ENCODE measurements at regions not wholly inside any gene's neighbourhood (a gene's known extent, or its start where the extent isn't known, plus 50 kb on each side); places are given as distances from the start of the nearest gene placed in this dataset.

GRCh38 chr4:4735870-4736269, 123.6 kb upstream of the MSX1 start:
- no peak for DNase-seq (ENCODE audit: low spot score)

- DNase-seq (ENCODE audit: low spot score): no peak
These were observed 124.2 kb upstream of the MSX1 start for GRCh38 chr4:4735136-4735750.

DNA sequence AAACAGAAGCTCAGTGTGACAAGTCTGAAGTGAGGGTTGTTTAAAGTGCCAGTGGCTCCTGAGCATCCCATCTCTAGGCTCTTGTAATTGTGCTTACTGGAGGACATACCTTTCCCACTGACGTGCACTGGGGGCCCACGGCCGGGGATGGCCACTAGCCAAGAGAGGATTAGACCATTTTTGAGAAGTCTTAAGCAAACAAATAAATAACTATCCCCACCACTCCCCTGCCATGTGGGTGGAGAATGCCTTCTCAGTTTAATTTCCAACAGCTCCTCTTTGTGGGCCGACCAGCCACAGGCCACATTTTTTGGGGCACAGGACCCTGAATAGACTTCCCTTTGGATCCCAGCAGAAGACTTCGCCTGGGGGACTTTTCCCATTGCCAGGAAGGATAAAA, 125.0 kb upstream of the MSX1 start:
- no peak for DNase-seq (ENCODE audit: low spot score)

DNA sequence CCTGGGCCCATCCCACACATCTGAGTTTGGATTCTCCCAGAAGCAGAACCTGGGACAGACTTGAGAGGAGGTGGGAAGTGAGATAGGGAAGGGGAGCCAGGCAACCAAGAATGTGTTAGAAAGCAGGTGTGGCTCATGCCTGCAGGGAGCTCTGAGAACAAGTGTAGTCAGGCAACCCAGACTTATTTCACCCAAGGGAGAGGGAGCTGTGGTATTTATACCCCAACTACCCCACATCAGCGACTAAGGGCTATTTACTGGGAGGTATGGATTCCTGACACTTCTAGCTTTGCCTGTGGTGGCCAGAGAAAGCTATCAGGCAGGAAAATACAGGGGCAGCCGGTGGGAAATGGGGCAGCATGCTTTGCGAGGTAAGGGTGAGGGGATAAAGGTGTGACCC, 125.8 kb upstream of the MSX1 start:
- DNase-seq (ENCODE audit: low spot score): no peak

DNA sequence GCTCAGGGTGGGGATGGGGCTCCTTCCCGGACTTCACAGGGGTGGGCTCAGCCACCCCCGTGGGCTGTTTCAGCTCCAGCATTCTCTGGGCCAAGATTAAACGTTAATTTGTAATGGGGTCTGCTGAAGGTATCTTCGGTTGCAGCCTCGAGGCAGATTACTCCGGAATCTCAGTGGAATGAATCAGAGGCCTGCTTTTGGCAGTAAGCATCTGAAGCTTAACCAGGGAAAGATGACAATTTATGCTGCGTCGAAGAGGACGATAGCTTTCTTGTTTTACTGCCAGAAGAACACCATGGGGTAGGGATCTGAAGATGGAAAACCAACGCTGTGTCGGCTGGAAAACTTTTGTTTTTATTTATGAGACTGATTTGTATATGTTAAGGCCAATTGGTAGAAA, 129.2 kb upstream of the MSX1 start:
- DNase-seq (ENCODE audit: low spot score): no peak

GRCh38 chr4:4729206-4729605, 130.3 kb upstream of the MSX1 start:
- DNase-seq (ENCODE audit: low spot score): no peak

DNA sequence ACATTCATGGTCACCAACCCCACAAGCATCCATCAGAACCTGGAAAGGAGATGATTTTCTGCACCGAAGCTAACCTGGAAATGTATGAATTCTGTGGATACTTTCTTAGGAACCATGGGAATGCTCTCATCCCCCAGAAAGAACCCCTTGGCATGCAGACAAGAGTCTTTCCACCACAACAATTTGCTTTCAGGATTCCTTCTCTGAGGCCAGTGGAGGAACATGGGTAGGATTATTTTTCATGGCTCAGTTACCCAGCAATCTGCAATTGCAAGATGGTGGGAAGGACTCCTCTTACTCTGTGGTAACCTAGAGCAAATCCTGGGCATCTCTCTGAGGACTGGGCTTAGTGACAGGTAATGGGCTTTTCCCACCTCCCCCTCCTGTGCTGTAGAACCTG, 131.9 kb upstream of the MSX1 start:
- DNase-seq (ENCODE audit: low spot score): no peak

DNA sequence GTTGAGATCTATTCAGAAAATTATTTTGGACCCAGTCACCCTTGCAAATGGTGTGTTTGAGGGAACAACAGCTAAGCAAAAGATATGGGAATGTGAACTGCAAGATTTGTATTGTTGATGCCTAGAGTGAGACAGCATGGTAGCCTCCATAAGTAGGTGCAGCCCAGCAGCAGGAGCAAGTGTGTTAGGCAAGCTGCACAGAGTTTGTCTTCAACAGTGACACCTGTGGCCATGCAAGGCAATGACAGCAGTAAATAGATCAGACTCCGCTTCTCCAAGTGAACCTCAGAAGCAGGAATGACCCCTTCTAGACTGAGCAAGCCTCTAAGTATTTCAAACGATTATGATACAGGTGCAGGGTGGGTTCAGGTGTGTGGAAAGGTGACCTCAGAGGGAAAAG, 133.4 kb upstream of the MSX1 start:
- no peak for DNase-seq (ENCODE audit: low spot score)

- DNase-seq (ENCODE audit: low spot score): no peak
These were observed 135.1 kb upstream of the MSX1 start for GRCh38 chr4:4724321-4724720.

GRCh38 chr4:4721636-4722035, 137.8 kb upstream of the MSX1 start:
- no peak for DNase-seq (ENCODE audit: low spot score)

GRCh38 chr4:4720646-4721045, 138.8 kb upstream of the MSX1 start:
- DNase-seq (ENCODE audit: low spot score): no peak

DNA sequence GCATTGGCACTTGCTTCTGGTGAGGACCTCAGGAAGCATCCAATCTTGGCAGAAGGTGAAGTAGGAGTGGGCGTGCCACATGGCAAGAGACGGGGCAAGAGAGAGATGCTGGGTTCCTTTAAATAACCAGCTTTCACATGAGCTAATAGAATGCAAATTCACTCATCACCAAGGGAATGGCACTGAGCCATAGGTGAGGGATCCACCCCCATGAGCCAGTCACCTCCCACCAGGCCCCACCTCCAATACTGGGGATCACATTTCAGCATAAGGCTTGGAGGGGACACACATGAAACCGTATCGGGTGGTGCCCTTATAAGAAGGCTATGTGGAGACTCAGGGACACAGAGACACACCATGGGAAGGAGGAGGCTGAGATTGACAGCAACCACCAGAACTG, 140.0 kb upstream of the MSX1 start:
- no peak for DNase-seq (ENCODE audit: low spot score)

GRCh38 chr4:4717692-4718091, 141.8 kb upstream of the MSX1 start:
- DNase-seq (ENCODE audit: low spot score): no peak

- DNase-seq (ENCODE audit: low spot score): no peak
These were observed 145.1 kb upstream of the MSX1 start for GRCh38 chr4:4714331-4714730.

DNA sequence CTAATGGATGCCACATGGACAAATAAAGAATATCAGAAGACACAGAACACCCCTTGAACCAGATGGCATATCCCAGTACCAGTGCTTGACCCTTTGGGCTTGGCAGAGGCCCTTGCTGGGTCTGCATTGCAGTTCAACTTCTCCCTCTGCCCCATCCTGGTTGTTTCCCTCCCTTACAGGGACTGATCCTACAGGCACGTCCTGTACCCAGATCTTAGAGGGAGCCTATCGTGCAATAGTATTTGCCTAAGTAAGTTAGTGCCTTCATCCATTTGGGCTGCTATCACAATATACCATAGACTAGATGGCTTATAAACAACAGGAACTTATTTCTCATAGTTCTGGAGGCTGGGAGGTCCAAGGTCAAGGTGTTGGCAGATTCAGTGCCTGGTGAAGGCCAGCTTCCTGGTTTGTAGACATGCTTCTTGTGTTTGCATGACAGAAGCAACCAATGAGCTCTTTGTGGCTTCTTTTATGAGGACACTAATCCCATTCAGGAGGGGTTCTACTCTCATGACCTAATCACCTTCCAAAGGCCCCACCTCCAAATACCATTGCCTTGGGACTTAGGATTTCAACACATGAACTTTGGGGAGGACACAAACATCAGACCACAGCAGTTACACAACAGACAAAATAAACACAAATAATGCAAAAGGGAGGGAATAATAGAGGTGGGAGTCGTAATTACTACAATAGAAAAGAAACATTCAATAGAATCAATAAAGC, 146.5 kb upstream of the MSX1 start:
- no peak for DNase-seq (ENCODE audit: low spot score)

DNA sequence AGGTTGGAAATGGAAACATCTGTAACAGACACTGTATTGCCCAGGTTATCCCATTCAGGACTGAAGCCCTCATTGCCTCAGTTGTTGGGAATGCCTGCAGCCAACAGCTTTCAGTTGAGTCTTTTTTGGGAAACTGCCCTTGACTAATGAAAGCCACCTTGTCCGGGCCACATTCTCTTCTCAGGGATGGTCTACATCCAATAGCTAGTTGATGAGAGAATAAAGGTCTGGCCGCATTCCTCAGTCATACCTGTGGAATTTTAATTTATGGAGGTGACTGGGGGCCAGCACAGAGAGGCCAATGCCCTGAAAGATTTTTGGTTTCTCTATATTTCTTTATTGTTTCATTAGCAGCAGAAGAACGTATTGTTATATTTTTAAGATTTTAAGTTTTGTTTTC, 147.6 kb upstream of the MSX1 start:
- no peak for DNase-seq (ENCODE audit: low spot score)

DNA sequence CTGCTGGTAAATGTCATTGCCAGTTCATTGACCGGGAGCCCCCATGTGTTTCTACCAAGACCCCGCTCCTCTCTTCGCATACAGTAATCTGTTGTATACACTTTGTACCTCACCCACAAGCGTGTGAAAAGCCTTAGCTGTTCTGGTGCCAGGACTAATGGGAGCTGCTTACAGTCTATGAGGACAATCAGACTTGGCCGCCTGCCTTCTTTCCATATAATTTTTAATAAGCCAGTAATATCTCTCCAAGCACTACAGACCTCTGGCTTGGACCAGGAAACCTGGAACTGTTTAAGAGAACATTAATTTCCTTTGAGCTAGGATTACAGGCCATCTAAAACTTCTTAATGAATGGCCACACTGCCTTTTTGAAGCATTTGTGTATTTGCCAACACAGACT, 149.7 kb upstream of the MSX1 start:
- no peak for DNase-seq (ENCODE audit: low spot score)

- DNase-seq (ENCODE audit: low spot score): no peak
These were observed 155.2 kb upstream of the MSX1 start for GRCh38 chr4:4704267-4704666.

DNA sequence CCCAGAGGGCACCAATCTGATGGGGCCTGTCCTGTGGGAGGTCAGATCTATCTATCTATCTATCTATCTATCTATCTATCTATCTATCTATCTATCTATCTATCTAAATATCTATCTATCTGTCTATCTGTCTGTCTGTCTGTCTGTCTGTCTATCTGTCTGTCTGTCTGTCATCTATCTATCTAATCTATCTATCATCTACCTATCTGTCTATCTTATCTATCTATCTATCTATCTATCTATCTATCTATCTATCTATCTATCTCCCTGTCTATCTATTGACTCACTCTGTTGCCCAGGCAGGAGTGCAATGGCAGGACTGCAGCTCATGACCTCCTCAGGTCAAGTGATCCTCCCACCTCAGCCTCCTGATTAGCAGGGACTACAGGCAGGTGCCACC, 155.7 kb upstream of the STX18 start:
- DNase-seq (ENCODE audit: low spot score): no peak

DNA sequence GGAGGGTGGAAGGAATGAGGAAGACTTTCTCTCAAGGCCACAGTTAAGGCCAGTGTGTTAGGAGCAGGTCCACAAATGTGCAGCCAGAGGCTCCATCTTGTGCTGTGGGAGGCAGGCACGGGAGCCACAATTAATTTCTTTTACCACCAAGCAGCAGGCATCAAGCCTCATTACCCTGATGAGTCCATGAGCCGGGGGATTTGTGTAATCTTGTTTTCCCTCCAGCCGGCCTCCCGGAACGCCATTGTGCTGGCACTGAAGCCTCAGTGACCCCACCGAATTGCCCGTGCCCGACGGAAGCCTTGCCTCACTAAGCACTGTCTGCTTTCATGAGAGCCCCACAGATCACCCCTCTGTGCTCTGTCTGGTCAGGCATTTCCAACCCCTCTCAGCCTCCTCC, 154.7 kb upstream of the STX18 start:
- DNase-seq (ENCODE audit: low spot score): no peak

DNA sequence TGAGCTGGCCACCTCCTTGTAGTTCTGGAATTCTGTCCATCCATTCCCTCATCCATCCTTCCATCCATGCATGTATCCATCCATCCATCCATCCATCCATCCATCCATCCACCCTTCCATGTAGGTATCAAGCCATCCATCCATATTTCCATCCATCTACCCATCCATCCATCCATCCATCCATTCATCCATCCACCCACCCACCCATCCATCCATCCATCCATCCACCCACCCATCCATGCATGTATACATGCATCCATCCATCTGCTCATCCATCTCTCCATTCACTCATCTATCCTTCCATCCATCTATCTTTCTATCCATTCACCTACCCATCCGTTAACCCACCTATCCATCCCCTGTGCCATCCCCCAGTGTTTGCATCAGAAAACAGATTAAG, 153.6 kb upstream of the STX18 start:
- no peak for DNase-seq (ENCODE audit: low spot score)

GRCh38 chr4:4694827-4695226, 153.0 kb upstream of the STX18 start:
- DNase-seq (ENCODE audit: low spot score): no peak

GRCh38 chr4:4694296-4694772, 152.5 kb upstream of the STX18 start:
- DNase-seq (ENCODE audit: low spot score): no peak

DNA sequence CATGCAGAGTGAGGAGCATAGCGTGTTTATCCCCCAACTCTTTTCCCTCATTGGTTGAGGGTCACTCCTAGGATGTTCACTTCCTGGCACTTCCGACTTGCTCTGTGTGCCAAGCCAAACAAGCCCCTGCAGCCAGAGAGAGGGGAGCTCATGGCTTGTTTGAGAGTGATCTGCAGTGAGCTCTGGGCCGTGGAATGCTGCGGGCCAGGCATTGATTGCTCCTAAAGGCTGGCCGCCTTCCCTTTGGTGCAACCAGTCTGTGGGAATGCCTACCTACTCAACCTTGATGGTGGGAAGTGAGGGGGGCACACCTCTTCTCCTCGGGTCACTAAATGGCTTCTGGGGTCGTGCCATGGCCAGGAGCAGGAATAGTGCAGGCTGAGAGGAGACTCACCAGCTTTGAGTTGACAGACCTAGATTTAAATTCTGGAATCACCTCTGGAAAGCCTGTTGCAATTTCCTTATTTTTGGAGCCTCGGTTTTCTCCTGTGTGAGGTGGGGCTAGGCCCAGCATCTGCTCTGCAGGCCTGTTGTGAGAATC, 152.0 kb upstream of the STX18 start:
- DNase-seq (ENCODE audit: low spot score): no peak

All from germinal center (tissue), 1 donor.